Activated T-cell treated with anti-CD3 and anti-CD28 coated beads, Interleukin-2, amount 50 U/mL, for 48 hours (primary cell): ENCODE measurements at regions not wholly inside any gene's neighbourhood (a gene's known extent, or its start where the extent isn't known, plus 50 kb on each side); places are given as distances from the start of the nearest gene placed in this dataset.

ENCODE experiments used
- DNase-seq, 2 experiments: peaks; one replicate each; pipeline ENCODE4 v3.0.0-alpha.2; 2020

DNA sequence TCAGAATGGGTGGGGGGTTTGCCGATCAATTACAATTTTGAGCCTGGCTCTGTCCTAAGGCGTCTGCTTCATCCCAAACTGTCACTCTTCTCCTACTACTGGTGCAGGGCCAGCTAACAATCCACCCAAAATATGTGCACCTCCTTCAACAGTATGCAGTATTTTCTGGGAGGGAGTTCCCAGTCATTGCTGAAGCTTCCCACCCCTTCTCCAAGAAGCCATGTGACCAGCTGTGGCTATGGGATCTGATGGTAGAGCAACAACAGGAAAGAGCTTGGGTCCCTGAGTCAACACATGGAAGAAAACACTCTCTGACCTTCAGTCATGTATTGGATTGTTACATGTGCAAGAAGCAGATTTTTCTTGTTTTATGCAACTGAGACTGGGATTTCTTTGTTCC, 185.7 kb upstream of the GHITM start:
- no peak for DNase-seq

DNA sequence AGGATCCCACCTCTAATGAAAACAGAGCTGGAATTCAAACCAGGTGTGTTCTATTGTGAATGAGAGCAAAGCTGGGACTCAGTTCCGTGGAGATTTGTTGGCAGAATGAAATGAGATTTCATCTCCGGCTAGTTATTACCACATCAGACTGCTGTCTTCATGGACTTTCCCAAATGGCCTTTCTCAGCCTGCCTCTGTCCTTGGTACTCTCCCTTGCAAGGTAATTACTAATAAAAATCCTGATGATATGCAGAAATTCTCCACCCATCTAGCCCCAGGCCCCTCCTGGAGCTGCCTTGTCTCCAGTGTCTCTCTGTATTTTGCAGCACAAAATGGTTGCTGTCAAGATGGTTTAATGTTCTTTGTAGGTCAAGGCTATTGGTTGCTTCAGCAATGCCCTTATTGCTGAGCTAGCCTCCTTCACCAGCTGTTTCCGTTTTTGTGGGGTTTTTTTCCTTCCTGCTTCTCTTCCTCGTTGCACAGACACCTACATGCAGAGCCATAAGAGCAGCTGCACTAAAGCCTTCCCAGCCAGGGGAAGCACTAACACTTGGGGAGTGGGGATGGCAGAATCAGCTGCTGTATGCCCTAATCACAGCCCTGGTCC, 185.0 kb upstream of the GHITM start:
- no peak for DNase-seq

DNA sequence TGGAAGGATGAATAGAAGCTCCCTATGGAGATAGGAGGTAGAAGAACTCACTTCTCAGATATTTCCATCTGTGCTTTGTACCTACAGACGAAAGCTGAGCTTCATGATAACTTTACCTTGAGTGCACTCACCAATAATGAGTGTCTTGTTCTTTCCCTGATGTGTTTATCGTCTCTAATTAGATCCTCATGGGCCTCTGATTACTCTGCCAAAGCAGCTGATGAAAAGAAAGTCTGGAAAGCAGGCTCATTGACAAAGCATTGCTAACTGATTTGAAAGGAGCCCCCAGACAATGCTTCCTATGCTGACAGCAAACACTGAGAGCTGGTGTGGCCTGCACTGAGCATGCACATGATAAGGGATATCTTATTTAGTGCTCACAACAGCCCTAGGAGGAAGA, 183.9 kb upstream of the GHITM start:
- no peak for DNase-seq

DNA sequence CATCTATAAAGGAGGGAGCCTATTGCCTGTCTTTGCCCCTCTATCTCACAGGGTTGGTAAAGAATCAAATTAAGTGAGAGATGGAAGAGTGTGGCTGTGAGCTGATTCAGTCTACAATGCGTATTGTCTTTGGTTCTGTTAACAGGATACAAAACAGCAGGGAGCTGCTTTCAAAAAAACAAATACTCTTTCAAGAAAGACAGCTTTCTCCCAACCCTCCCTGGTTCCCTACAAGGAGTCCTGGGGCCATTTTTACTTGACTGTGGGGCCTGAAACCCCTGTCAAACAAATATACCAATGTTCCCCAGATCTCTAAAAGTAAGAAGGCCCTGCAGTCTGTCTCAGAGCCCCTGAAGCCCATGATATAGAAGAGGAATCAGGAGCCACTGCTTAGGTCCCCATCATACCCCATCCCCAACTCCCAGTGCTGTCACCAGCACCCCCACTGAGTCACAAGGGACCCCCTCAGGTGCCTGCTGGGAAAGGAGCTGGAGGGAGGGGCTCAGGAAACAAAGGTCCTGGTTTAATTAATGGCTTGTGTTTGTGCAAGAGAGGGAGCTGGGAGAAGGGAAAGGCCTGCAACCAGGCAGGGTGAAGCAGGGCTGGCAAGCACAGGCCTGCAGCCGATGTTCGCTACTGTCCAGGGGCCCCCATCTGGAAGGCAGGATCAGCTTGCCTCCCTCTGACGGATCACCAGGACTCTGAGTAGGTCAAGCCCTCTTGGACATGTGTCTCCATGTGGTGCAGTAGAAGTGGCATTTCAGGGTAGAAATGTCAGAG, 182.0 kb upstream of the GHITM start:
- DNase-seq, result no peak

DNA sequence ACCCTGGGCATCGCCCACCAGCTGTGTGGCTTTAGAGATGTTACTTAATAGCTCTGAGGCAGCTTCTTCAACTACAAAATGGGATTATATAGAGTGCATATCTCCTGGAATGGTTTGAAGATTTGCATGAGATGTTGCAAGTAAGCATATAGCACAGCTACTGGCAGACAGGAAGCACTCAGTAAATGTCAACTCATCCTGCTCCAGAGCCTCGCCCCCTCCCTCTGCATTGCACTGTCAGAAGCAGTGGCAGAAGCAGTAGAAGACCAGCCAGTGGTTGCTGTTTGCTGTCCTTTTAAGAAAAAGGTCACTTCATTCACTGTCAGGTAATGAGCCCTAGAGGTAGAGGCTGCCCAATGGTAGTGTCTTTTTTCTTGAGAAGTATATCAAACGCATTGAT, 180.0 kb upstream of the GHITM start:
- DNase-seq, result no peak

DNA sequence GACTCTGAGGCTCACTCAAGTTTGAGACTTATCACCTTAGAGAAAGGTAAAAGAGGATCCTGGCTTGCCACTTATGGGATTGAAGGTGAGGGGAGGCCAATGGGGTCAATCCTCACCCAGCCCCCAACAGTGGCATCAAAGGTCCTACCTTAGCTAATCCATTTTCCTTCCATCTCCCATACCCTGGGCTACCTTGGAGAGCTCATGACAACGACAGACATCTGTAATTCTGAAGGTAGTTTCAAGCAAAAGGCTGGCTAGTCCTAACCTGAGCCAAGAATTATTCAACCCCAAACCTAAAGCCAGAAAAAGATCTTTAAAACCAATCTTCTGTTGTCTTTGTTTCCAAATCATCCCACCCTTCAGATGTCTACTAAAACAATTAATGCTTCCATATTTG, 179.2 kb upstream of the GHITM start:
- DNase-seq, result no peak

DNA sequence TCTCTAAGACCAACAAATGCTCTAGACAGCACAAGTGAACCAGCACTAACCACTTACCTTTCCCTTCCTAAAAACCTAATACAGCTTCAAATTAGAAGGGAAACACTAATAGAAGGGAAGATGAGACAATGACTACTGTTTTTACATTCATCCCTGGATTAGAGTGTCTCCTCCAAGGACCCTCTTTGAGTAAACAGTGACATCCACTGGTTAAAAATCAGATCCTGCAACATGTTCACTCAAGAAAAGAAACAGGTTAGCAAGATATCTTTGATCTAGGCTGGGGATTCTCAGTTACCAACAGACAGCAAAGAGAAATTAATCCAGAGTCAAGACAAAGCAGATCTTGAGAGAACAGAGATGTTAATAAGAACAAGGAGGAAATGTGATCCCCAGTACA, 177.7 kb upstream of the GHITM start:
- DNase-seq, result no peak

DNA sequence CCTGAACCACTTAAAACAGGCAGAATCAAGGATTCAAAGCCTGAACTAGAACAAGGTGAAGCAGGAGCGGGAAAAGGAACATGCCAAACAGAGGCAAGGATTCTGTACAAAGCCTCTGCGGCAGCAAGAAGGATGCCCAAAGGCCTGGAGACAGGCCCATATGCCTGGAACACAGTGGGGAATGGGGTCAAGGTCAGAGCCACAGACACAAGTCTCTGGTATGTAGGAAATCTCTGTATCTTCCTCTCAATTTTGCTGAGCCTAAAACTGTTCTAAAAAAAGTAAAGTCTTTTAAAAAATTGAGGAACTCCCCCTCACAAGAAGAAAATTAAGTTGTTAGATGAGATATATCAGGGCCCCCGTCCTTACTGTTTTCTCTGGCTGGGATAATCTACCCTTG, 175.9 kb upstream of the GHITM start:
- DNase-seq, result no peak

DNA sequence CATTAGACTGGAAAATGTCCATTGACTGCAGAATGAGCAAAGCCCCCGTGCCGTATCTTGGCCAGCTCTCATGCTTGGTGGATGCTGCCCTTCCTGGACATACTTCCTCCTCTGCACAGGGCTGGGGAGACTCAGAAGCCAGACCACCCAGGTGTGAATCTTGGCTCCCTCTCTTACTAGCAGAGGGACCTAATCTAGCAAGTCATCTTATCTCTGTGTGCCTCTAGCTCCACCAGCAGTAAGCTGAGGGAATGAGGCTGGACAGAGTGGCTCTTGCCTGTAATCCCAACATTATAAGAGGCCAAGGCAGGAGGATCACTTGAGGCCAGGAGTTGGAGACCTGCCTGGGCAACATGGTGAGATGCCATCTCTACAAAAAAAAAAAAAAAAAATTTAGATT, 173.8 kb upstream of the GHITM start:
- no peak for DNase-seq

DNA sequence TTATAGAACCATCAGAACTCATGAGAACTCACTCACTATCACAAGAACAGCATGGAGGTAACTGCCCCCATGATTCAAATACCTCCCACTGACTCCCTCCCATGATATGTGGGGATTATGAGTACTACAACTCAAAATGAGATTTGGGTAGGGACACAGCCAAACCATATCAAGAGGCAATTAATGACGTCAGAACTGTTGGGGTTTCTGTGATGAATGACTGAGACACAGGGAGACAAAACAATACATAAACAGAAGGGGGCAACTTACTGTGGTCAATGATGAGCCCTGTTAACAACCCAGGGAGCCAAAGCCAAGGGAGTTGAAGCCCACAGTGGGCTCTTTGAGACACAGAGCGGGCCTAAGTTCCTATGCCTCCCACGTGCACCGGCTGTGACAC, 171.3 kb upstream of the GHITM start:
- no peak for DNase-seq

DNA sequence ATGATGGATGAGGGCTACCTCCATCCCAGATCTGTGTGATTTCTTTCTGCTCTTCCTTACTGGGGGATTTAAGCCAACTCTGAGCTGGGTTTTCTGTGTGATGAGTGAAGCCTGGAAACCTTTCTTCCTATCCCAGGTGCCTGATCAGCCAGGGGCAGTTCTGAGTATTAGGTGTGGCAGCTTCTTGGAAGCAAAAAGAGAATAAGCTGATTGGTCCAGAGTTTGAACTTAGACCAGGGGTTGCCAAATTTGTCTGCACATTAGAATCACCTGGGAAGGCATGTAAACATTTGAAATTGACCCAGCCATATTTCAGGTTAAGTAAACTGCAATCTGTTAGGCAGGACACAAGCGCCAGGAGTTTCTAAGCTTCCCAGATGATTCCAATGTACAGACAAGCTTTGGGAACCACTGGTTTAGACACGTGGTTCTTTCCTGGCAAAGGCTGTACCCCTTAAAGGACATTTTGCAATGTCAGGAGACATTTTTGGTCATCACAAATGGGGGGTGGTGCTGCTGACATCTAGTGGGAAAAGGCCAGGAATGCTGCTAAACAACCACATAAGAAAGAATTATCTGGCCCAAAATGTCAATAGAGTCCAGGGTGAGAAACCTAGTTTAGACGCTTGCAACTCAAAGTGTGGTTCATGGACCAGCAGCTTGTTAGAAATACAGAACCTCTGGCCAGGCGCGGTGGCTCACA, 160.5 kb upstream of the GHITM start:
- no peak for DNase-seq

DNA sequence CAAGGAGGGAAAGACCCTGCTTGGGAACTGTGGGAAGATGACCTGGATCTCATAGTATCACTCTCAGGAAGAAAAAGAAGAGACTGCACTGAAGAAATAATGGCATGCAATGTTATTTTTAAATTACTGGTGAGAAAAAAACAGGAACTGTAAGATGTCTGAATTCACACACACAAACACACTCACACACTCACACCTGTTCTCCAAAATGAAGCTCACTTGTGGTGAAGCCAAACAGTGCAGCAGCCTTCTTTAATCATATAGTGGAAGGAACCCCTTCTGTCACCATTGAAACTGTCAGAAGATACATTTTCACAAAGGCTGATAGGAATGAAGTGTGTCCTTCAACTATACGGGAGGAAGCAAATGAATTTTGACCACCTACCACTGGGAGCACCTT, 156.5 kb upstream of the GHITM start:
- DNase-seq, result no peak

DNA sequence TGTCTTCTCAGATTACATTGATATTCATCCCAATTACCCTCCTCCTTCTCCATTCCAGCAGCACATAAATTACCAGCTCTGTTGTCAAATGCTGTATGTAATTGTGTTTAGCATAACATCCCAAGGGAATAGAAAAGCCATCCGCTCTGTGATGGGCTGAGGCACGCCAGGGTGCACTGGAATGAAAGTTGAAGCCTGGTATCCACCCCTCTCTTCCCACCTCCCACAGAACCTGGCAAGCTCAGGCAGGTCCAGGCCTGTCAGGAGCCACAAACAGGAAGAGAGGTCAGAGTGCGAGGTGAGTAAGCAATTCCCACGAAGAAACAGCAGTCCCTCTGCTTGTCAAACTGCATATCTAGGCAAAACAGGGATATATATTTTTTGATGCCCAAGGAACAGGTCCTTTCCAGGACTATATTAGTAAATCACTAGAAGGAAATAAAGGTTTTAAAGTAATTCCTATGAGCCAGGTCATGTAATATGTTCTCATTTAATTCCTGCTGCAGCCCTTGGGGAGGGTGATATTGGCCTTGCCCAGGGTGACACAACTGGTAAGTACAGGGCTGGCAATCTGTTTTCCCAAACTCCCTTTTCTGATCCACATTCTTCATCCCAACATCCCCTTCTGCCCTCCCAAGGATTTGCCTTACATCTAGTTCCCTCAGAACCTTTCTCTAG, 155.6 kb upstream of the GHITM start:
- no peak for DNase-seq

DNA sequence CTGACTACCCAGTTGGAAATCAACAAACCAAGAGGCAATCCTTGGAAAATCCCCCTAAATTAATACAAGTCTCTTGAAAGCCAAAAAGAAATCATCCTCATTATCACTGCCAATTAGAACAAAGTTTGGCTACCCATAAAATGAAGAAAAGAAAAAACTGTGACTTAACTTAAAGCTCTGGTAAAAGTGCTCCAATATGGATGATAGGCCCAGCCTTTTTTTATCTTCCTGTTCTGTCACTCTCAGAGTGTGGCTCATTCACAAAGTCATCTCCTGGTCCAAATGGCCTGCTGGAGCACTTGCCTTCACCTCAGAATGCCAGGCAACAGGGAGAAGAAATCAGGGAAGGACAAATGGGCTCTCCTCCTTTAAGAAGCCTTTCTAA, 155.1 kb upstream of the GHITM start:
- no peak for DNase-seq

DNA sequence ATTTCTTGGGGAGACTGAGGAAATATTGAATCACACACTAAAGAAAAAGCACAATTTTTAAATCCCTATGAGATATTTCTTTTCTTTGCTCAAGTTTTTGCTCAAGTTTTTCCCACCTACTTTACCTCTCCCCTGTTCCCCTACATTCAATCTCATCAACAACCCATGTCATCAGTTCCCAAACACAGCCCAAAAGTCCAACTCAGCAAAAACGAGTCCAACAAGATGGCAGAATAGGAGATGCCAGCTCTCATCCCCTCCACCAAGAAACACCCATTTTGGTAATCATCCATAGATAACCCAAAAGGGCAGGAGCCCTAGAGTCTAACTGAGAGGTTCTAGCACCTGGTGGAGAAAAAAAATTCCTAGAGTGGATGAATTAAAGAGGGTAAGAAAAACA, 152.5 kb upstream of the GHITM start:
- DNase-seq, result no peak

DNA sequence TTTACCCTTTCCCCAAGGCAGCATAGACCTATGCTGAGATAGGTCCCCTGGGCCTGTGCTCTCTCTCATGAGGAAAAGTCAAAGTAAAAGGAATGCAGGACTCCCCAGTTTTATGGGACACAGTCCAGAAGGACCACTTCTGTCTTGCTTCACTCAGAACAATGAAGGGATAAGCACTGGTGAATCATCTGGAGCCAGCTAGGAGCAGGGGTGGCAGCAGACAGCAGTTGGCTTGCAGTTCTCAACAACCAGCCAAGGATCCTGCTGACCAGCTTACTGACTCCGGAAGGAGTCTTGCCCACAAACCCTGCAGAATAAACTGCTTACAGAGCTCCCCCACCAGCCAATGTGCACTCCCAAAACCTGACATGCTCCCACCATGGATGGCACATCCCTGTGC, 152.1 kb upstream of the GHITM start:
- no peak for DNase-seq

DNA sequence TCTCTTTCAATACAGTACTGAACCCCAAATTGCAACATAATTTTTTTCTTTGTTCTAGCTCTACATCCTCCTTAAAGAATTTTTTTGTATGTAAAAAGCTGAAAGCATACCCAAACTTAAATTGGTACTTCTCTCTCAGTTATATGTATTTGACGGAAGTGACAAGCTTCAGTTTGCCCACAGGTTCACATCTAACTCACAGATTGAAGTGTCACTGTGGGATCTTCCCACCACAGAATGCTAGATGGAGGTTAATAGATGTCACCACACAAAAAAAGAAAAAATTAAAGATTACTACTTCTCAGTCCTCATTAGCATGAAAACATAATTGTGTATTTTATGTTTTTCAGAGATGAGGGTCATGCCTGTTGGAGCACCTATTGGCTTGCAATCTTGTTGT, 150.9 kb upstream of the GHITM start:
- no peak for DNase-seq

DNA sequence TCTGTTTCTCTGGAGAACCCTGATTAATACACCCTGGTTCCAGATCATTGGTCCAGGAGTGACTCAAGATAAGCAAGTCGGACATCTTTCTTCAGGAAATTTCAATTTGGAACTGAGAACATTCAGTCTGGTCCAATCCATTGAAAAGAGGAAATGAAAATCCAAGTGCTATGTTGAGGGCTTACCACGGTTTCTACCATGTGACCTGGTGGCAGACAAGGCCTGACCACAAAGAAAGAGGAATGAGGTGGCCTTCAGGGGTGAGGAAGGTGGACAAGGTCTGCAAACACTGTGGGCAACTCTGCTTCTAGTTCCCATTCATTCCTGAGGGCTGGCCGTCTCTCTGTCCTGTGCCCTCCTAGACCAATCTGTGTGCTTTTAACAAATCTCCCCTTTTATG, 149.2 kb upstream of the GHITM start:
- DNase-seq, result no peak

DNA sequence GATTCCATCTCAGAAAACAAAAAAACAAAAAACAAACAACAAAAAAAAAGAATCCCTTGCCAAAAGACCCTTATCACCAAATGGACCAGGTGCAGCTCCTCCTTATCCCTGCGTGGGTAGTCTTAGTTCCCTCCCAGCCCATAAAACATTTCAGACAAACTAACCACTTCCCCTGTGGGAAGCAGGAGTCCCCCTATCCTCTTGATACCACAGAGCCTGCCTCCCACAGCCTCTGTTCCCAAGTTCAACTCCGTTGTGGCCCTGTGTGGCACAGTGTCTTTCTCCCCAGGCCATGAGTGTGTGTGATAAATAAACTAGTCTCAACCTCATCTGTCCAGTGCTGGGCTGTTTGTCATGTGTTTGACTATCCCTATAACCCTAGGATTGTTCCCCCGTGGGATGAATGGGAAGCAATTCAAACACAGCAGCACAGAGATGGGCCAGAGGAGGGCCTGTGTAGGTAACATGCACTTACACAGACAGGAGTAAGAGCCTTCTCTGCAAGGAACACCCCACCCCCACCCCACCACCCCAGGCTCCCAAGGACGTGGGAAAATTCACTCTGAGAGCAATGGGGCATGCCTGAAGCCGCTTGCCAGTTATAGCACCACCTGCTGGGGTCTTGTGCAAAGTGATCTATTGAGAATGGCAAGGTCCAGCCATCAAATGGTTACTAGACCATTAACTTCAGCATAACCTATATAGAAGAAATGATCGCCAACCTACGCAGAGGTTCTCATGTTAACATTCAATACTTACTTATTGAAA, 147.1 kb upstream of the GHITM start:
- peak; percentile 23 to 24 for DNase-seq

DNA sequence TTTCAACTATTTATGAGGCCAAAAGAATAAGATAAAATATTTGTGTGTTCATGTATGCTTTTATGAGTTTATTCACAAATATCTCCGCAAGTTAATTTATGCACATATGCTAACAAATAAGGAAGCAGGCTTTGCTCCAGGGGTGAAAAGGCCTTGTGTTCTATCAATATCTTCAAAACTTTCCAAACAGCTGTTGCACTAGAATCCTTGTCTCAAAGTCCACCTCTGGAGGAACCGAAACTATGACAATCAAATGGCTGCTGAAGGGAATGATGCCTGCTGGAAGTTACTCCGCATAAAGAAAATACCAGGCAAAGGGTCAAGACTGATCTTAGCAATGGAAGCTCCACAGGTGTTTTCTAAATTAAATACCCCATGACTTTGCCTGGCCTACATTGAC, 145.0 kb upstream of the GHITM start:
- no peak for DNase-seq

DNA sequence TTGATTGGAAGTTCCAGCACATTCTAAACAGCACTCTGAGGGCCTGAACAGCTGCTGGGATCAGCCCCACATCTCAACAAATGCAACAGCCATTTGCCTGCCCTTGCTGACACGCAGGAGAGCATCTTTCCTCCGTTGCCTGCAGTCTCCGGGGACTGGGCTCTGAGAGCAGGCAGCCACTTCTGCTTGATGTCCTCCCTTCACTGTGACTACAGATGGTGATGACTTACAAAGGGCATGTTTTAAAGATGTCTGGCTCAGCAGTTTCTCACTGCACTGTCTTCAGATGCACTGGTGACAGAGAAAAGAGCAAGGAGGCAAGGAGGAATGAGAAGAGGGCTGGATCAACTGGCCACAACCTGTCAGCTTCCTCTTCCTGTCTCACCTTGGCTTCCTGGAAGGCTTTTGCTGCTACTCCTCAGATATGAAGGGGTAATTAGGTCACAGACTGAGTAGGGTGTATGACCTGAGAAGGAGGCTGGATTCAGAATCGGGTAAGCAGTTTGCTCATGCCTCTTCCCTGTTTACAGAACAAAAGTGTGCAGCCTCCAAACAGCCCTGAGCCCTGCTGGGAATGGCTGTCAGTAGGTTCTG, 143.5 kb upstream of the GHITM start:
- DNase-seq, result no peak

DNA sequence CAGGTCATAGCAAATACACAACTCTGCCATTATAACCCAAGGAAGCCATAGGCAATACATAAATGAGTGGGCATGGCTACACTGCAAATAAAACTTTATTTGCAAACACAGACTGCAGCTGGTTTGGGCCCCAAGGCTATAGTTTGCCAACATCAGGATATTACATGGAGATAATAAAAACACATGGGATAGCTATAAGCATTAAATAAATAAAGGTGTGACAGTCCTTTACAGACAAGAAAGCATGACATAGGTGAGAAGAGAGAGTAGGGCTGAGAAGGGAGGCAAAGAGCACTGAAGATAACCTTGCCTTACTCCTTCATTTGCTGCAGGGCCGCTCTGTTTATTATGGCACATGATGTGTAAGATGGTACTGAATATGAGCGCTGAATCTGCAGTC, 135.1 kb upstream of the GHITM start:
- DNase-seq, result no peak

DNA sequence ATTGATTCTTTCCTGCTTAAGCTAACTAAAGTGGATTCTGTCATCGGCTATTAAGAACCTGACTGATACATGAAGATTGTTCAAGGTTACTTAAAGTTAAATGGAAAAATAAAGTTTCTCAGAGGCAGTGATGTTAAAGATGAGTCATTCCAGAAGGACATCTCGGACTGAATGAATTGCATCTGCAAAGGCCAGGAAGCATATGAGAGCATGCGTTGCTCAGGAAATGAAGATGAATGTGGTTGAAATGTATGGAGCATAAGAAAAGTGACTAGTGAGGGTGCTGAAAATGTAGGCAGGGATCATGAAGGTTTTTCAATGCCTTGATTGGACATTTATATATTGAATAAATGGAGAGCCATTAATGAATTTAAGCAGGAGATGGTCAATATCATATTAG, 133.9 kb upstream of the GHITM start:
- DNase-seq, result no peak
